ENCODE measurements at regions not wholly inside any gene's neighbourhood (a gene's known extent, or its start where the extent isn't known, plus 50 kb on each side); places are given as distances from the start of the nearest gene placed in this dataset.

GRCh38 chr3:126245811-126246727 lies 65.7 kb upstream of the ALDH1L1 start:
- Histone ChIP-seq H3F3A (ENCODE audit: low read depth) (no peaks in the 10 kb centered on the region), H3K4me1 (peaks cover 7% of the 10 kb centered on the region), H4K20me1 (ENCODE audit: low read depth) (no peaks in the 10 kb centered on the region), H3K9me3 (ENCODE audit: low read depth) (no peaks in the 10 kb centered on the region), H2AFZ (replicated peaks) (peak overlapping the region; percentile 42), H3K4me2 (no peak overlapping the region), H3K27ac (no peak overlapping the region), H3K79me2 (ENCODE audit: low read depth) (no peaks in the 10 kb centered on the region), H3K36me3 (no peaks in the 10 kb centered on the region), H3K9ac (no peak overlapping the region), H3K27me3 (no peaks in the 10 kb centered on the region), H3K4me3 (no peak overlapping the region)
- Mint-ChIP-seq H3K4me3 (no peak overlapping the region), H3K36me3 (no peaks in the 10 kb centered on the region), H3K27ac (no peak overlapping the region), H3K27me3 (ENCODE audit: insufficient read depth, low read depth) (peaks cover 4% of the 10 kb centered on the region), H3K9me3 (peaks cover 24% of the 10 kb centered on the region), H3K4me1 (peaks cover 2% of the 10 kb centered on the region)
- DNase-seq (ENCODE audit: low spot score): peak; percentile 72
- TF ChIP-seq EZH2 (IDR thresholded peaks at IDR 0.05): no peak
- TF ChIP-seq EZH2phosphoT487 (IDR thresholded peaks at IDR 0.05): no peak
- TF ChIP-seq CTCF (IDR thresholded peaks at IDR 0.05): peak; percentile 60
